Suppressor macrophage (primary cell): ENCODE measurements at regions not wholly inside any gene's neighbourhood (a gene's known extent, or its start where the extent isn't known, plus 50 kb on each side); places are given as distances from the start of the nearest gene placed in this dataset.

ENCODE experiments used
- DNase-seq, 4 experiments: peaks; one replicate each; pipeline ENCODE4 v3.0.0-alpha.2; 2020 to 2022

GRCh38 chr9:90070469-90070868, 465.7 kb downstream of the GADD45G start:
- DNase-seq = no peak

- peak; percentile 72 to 90 (median 86) for DNase-seq
Measured at GRCh38 chr9:90070931-90071660, 466.3 kb downstream of the GADD45G start.

GRCh38 chr9:90073186-90073945, 468.6 kb downstream of the GADD45G start:
- no peak for DNase-seq

GRCh38 chr9:90074316-90074962, 469.6 kb downstream of the GADD45G start:
- DNase-seq = peak in 3 of 4 experiments; percentile 36 to 53 (median 45)

GRCh38 chr9:90077598-90077997, 472.8 kb downstream of the GADD45G start:
- DNase-seq = peak in 3 of 4 experiments; percentile 30 to 58 (median 54)

GRCh38 chr9:90078988-90079421, 474.2 kb downstream of the GADD45G start:
- peak in 3 of 4 experiments; percentile 40 to 60 (median 52) for DNase-seq

GRCh38 chr9:90085633-90086032, 480.8 kb downstream of the GADD45G start:
- no peak for DNase-seq

GRCh38 chr9:90086101-90086511, 481.3 kb downstream of the GADD45G start:
- peak; percentile 85 to 94 (median 90) for DNase-seq

- DNase-seq = peak in 1 of 4 experiments; percentile 43
Measured at GRCh38 chr9:90088434-90088833, 483.6 kb downstream of the GADD45G start.

- peak in 3 of 4 experiments; percentile 21 to 71 (median 57) for DNase-seq
Measured at GRCh38 chr9:90088856-90089255, 484.0 kb downstream of the GADD45G start.

- no peak for DNase-seq
Measured at GRCh38 chr9:90090997-90091396, 486.2 kb downstream of the GADD45G start.

GRCh38 chr9:90092508-90092907, 487.7 kb downstream of the GADD45G start:
- DNase-seq = no peak

GRCh38 chr9:90095682-90096081, 490.9 kb downstream of the GADD45G start:
- no peak for DNase-seq

- no peak for DNase-seq
Measured at GRCh38 chr9:90097237-90097636, 492.4 kb downstream of the GADD45G start.

- no peak for DNase-seq
Measured at GRCh38 chr9:90098408-90098807, 493.6 kb downstream of the GADD45G start.

GRCh38 chr9:90099262-90099963, 494.6 kb downstream of the GADD45G start:
- peak; percentile 50 to 74 (median 63) for DNase-seq

GRCh38 chr9:90100014-90100413, 495.2 kb downstream of the GADD45G start:
- DNase-seq = no peak

- peak; percentile 85 to 91 (median 89) for DNase-seq
Measured at GRCh38 chr9:90102292-90102901, 497.6 kb downstream of the GADD45G start.

GRCh38 chr9:90103771-90104170, 499.0 kb downstream of the GADD45G start:
- no peak for DNase-seq

- DNase-seq = no peak
Measured at GRCh38 chr9:90105773-90106172, 501.0 kb downstream of the GADD45G start.

- DNase-seq = no peak
Measured at GRCh38 chr9:90107040-90107725, 502.4 kb downstream of the GADD45G start.
